Non-pigmented ciliary epithelial cell (primary cell): ENCODE measurements at regions not wholly inside any gene's neighbourhood (a gene's known extent, or its start where the extent isn't known, plus 50 kb on each side); places are given as distances from the start of the nearest gene placed in this dataset.

ENCODE experiments used
- DNase-seq: peaks from one replicate; pipeline ENCODE4 v3.0.0-alpha.2; 2010; ENCODE audit warnings: low read depth

DNA sequence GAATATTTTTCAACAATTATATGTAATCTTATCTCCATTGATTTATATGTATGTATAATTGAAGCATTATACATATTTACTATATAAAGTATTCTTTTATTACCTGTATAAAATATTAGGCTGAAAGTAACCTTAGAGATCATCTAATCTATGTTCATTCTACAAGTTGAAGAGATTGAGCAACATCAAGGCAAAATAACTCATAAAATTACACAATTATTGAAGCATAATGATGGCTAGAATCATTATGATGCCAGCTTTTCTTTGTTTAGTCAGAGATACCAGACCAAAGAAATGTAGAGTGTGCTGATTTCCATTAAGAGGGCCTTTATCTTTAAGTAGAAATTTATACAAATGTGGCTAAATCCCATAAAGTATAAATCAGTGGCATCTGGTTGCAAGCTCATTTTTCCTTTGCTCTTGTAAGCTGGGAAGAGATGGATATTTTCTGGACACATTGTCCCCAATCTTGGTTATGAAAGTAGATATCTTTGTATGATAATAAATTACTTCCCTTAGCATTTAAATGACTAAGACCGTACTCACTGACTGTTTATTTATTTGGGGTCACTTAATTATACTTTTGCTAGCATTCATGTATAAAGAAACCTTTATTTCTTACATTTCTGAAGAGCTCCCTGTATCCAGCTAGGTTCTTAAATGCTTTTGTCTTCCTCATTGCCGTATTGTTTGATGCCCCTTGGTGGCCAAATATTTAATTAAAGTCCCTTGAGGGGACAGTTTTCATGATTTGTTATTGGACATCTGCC is 339.8 kb downstream of the PCDH7 start:
- DNase-seq: no peak

DNA sequence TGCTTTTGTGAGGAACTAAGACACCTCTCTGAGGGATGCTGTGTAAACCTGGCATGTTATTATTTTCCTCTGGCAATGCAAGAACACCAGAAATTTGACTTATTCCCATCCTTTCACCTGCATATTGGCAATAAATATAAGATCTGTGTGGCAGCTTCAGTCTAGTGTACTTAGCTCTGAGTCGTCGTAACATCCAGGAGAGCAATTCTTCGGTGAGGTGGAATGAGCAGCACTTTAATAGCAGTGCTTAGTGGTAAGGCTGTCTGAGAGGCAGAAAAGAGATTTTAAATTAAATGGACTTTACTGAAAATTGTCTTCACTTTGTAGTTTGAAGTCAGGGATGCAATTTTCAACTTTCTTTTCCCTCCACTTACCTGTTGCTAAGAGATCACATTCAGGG is 344.9 kb downstream of the PCDH7 start:
- no peak for DNase-seq

DNA sequence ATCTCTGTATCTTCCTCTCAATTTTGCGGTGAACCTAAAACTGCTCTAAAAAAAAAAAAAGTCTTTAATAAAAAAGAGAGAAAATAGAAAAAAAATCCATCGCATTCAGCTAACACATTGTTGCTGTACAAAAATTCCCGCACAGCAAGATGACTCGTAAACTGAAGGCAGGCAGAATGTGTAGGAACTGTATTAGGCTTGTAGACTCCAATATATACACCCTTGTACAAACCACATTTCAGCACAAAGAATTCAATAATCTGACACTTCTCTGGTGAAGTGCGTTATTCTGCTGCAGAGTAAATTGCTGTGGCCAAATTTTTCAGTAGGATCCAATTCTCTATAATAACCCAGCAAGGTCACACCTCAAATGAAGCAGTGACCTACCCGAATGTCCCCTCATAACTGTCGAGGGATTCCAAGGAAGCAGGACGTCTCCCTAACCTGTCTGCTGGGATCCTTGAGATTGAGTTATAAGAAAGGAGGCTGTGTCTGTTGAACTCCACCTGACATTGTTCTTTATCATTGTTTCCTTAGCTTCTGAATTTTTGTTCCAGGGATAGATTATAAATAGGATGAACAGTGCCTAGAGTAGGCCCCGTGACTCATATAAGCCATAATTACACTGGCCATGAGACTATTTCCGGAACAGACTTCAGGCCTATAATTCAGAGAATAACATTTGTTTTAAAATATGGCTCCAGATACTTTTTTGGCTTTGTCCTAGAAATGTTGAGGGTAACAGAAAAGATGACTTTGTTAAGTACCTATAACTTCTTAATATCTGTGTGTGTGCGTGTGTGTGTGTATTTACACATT is 348.3 kb downstream of the PCDH7 start:
- no peak for DNase-seq

DNA sequence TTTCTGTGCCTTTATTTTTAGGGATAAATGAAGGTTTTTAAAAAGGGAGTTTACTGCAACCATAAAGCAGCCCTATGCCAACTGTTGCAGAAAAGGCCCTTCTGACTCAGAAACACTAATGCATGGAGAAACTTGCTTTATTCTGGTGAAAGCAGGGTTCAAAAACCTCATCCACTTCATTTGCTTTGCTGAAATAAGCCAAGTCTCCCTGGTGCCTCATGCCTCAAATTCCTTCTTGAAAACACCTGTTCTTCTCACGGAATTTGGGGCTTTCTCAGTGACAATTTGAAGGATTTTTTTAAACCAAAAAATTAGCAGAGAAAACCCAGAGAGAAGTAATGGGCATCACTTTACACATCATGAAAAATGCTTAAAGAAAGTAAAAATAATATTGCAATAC is 349.0 kb downstream of the PCDH7 start:
- DNase-seq: no peak

DNA sequence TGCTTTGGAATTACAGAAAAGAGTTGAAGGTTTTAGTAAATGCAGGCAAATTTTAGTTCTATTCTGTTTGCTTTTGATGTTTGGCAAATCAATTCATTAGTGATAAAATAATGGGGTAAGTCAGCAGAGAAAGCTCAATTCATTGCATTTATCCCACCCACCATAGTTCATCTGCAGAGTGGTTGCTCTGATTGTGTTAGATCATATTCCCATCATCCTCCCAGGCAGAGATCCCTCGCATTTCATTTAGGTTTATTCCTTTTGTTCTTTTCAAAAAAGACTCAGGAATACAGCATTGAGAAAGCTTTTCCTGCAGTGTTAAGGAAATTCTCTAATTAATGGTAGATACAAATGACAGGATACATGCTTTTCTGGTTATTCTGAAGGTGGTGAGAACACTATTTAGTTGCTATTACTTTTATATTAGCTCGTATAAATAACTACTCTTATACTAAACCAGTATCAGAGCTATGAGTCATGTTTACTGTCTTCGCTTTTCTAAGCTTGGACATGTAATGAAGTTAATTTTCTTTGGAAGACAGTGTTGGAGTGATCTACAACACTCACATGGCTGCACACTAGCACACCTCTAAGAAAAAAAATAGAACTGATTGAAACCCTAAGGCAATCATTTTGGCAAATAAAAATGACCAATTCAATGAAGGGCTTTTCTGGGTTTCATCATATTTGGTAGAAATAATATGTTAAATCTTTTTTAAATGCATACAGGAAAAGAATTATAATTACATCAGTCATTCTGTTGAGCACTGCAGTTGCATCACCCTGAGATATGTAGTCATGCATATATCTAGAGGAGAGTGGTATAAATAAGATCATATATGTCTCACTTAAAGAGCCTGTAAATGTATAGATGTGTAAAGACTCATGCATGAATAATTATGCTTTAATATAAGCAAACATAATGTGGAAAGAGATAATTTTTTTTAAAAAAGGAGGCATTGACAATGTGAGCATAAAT is 351.6 kb downstream of the PCDH7 start:
- no peak for DNase-seq

DNA sequence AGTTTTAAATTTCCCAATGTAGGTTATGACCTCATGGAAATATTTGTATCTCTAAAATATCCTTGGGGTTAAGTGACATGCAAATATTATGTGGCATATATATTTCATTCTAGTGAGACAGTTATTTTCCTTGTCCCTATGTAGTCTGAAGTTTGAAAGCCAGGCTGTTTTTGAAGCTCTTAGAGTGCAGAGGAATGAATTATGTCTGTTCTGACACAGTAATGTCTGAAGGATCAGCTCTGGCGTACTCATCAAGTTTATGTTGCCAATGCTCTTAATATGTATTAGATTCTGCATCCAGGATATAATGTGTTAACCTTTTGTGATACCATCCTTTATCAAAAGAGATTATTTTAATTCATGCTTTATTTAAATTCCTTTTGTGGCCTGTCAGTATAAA is 355.8 kb downstream of the PCDH7 start:
- DNase-seq: no peak

DNA sequence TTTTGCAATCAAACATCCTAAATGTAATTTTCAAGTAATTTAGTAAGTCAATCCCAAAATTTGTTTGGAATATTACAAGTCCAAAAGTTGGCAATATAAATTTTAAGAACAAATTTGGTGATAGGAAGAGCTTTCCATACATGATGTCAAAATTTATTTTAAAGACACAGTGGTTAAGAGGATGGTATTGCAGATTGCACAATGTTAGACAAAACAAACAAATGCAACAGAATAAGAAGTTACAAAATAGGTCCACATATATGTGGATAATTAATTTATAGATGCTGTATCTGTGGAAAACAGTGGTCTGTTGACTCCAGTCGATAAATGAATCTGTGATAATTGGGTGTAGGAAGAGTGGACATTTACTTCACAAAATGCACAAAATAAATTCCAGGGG is 358.5 kb downstream of the PCDH7 start:
- no peak for DNase-seq

DNA sequence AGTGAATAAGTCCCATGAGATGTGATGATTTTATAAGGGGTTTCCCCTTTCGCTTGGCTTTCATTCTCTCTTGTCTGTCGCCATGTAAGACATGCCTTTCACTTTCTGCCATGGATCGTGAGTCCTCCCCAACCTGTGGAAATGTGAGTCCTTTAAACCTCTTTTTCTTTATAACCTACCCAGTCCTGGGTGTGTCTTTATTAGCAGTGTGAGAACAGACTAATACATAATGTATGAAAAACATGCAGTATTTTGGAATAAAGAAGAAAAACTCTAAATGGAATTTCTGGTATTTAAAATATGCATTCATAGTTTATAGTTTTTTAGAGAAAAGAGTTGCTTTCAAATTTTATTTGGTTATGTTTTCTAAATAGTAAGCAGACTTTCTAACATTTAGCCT is 360.7 kb downstream of the PCDH7 start:
- no peak for DNase-seq

DNA sequence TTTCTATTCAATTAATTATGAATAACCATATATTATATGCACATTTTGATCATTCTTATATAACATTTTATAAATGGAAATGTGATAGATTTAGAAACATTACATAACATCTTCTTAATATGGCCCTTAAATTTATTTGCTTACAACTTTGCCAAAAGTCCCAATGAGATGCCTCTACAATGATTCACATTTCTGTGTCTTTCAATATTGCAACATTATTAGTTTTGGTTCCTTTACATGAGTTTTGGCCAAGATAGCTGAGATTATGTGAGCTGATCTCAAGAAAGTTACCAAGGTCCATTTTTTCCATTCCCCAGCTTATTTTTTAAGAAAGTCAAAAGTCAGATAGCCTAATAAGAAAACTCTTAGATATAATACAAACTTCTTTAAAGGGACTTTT is 361.2 kb downstream of the PCDH7 start:
- DNase-seq: no peak

DNA sequence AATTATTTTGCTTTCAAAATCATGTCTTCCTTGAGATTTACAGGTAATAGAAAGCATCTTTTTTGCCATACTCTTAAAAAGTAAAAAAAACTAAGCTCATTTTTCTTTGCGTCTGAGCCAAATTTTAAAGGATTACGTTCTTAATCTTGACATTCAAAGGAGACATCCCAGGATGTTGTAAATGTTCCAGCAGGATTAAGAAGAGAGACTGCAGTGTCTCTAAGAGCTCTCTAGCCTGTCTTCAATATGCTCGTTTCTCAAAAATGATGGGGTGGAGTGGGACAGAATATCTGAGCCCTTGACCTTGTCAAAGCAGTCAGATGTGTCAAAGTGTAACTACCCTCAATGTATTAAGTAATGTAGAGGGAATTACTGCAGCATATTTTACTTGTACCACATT is 363.3 kb downstream of the PCDH7 start:
- DNase-seq: no peak

DNA sequence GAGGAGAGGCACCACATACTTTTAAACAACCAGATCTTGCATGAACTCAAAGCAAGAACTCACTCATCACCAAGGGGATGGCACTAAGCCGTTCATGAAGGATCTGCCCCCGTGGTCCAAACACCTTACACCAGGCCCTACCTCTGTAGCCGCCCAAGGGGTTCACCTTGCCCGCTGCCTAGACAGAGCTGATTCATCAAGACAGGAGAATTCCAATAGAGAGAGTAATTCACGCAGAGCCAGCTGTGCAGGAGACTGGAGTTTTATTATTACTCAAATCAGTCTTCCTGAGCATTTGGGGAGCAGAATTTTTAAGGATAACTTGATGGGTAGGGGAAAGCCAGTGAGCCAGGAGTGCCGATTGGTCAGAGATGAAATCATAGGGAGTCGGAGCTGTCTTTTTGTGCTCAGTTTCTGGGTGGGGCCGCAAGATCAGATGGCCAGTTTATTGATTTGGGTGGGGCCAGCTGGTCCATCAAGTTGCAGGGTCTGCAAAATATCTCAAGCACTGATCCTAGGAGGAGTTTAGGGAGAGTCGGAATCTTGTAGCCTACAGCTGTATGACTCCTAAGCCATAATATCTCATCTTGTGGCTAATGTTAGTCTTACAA is 364.7 kb downstream of the PCDH7 start:
- DNase-seq: no peak

DNA sequence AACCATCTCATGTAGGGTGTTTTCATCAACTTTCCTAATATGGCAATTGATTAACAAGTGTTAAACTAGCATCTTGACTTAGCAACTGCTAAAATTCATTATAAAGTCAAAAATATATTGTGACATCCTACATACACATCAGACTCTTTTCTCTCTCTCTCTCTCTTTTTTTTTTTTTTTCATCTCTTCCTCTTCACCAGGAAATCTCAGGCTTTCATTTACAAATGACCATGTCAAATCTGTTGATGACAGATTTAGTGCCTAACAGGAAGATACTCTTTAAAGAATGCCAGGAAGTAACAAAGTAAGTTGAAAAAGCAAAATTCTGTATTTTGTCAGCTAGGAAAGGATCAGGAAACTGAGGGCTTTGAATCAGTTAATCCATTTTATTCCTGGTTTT is 365.5 kb downstream of the PCDH7 start:
- DNase-seq: no peak

DNA sequence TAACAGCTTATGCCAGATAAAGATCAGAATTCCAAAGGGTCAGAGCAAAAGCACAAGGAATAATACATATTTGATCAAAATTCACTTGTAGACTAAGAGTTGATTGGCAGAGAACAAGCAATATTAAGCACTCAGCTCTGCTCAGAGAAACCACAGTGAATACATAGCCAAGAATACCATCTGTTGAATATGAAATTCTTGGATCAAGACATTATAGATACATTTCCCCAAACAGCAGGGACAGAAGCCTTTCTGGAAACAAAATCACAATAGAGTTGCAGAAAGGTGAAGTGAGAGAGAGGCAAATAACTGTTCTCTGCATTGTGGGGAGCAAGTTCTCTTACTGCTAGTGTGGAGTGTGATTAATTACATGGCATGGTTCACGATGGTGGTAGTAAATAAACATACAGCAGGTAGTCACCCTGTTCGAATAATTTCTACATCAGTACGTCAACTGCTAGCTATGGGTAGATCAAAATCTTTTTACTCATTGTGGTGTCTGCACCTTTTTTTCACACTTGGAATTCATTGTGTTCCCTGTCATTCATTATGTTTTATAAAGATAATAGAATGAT is 366.7 kb downstream of the PCDH7 start:
- DNase-seq: no peak

DNA sequence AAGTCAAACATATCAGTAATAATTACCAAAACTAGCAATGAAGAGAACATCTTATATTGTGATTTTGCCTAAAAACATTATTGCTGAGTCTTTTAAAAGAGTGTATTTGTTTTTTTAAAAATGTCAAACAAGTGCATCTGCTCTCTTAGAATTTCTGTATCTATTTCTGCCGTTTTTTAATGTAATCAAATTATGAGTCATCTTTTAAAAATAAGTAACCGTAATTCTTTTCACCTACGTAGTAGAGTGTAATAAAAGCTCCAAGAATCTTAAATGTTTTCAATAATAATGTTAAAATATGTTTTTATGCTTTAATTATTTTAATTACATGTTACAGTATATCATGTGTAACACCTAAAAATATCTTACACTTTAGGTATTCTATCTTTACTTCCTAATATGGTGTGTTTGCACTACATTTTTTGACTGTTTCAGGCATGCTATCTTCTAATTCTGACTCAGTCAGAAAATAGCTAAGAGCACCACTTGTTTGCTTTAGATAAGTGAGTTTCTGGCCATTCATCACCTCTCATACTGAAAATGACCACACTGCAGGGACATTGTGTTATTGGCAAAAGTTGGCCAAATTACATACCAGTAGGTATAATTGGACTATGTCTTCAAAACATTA is 368.5 kb downstream of the PCDH7 start:
- DNase-seq: peak; percentile 55

DNA sequence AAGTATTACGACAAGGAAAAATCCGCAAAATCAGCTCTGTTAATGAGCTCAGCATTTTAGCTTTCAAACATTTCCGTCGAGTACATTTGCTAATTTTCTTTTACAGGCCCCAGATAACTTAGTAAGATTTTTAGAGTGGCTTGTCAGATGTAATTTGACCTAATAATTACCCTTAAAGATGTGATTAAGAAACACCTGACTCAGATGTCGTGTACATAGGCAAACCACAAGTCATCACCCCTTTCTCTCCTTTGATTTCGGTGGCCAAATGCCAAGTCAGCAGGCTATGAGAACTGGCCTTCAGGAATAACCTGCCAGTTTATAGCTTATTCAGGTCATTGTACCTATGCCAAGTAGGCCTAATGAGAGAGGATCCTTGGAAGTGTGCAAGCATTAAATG is 369.6 kb downstream of the PCDH7 start:
- DNase-seq: peak; percentile 46

DNA sequence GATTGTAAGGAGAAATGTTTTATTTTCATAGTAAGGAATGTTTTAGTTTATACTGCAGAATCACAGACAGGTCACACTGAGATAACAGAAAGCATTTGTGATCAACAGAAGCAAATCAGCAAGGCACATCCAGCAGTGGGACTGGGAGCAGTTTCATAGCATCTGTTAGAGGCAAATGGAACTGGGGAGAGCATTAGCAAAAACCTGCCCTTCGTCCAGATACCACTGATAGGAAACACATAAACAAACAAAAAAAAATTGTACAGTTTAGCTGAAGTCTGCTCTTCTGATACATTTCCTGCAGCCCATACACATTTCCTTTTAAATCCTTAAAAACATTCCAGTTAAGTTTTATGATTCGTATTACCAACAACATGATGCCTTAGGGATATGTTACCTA is 374.3 kb downstream of the PCDH7 start:
- no peak for DNase-seq

DNA sequence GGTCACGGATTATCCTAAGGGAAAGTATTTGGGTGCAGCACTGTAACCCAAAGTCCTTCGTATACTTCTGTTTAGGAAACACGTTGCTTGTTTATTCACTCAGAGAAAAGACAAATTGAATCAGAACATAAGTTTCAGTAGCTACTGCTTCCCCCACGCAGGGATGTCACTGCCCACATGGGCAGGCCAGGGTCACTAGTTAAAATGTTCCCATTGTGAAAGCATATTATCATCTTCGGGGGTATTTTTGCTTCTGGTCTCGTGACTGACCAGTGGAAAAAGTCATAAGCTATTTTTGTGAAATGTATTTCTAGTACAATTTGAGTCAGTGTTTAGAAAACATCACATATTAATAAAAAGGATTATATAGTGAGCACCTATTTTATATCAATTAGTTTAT is 377.8 kb downstream of the PCDH7 start:
- DNase-seq: no peak

DNA sequence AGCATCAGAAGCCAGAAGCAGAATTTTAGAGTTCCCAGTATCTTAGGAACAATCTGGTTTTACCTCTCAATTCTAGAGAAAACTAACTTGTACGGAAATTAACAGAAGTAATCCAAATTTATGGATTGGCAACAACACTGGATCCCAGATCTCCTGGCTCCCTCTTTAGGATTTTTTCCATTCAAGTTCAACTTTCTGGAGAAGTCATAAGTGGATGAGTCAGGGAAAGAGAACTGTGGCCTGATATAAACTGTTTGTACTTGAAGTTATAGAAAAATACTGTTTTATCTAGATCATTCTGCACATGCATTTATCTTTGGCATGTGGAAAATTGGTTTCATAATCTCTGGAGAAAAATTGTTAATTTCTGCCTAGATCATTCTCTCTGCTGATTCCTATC is 380.4 kb downstream of the PCDH7 start:
- DNase-seq: no peak

DNA sequence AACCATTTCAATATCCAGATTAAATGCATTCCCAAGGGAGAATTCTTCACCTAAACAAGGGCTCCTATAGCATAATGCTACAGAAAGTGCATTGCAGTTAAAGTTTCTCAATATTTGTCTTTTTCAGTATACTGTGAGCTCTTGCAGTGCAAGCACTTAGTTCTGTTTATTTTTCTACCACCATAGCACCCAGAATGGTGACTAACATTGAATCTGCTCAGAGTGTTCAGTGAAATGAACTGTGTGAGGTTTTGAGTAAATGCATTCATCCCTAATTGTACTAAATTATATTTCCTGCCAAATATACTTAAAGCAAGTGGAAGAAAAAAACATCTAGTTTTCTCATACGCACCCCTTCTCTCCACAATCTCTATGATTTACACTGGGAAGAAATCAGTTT is 383.9 kb downstream of the PCDH7 start:
- DNase-seq: no peak

DNA sequence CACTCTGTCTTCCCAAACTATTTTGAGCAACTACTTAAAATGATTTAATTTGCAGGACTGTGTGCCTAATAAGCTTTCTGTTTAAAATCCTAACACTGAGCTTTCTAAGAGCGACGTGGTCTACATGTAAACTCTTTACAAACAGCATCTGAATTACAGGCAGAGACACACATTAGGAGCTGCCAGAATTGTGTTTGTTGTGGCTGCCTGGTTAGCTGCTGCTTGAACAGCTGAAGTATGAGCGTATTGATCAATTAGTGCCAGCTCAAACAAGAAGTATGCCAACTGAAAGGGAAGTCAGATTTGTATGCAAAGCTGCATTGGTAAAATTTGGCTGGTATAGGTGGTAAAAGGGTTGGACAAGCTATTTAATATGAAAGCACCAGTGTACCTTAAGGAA is 384.4 kb downstream of the PCDH7 start:
- no peak for DNase-seq

DNA sequence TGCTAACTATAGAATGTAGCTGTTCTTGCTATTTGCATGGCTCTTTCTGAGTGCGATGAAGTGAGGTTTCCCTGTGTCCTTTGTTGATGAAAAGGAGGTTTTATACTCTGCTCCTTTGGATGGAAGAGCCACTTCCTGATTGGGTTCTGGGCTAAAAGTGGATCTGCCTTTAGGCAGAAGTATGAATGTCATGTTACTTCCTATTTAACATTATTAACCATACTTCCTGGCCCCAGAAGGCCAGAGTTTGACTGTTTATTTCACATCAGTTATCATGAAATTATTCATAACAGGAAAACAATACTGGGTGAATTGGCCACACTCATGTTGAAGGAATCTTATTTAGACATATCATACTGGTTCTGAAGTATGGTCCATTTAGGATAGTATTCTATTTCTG is 386.2 kb downstream of the PCDH7 start:
- no peak for DNase-seq
